Stimulated activated CD8-positive, alpha-beta memory T cell treated with anti-CD3 and anti-CD28 coated beads, Interleukin-15, amount 100 ng/mL, for 4 hours (primary cell): ENCODE measurements at regions not wholly inside any gene's neighbourhood (a gene's known extent, or its start where the extent isn't known, plus 50 kb on each side); places are given as distances from the start of the nearest gene placed in this dataset.
"Not testable (repeated sequence)": the region's sequence is repeated elsewhere in the genome, so short reads cannot be mapped to it uniquely, and the experiment has no call there.

Source experiments
- DNase-seq, 2 donors: peaks; one replicate each; pipeline ENCODE4 v3.0.0-alpha.2; 2020; ENCODE audit warnings: low read depth in 2 of 2

GRCh38 chr4:12701384-12701783, 782.8 kb downstream of the RAB28 start:
- DNase-seq = no peak

GRCh38 chr4:12697970-12698369, 786.2 kb downstream of the RAB28 start:
- no peak for DNase-seq

- no peak for DNase-seq
Observed at GRCh38 chr4:12692815-12693214, 791.3 kb downstream of the RAB28 start.

- DNase-seq = no peak
Observed at GRCh38 chr4:12691168-12691567, 793.0 kb downstream of the RAB28 start.

- DNase-seq = no peak
Observed at GRCh38 chr4:12689457-12689856, 794.7 kb downstream of the RAB28 start.

GRCh38 chr4:12679217-12679616, 804.9 kb downstream of the RAB28 start:
- DNase-seq = no peak

GRCh38 chr4:12674184-12674583, 810.0 kb downstream of the RAB28 start:
- DNase-seq = no peak

- no peak for DNase-seq
Observed at GRCh38 chr4:12672303-12672702, 811.8 kb downstream of the RAB28 start.

- DNase-seq = no peak
Observed at GRCh38 chr4:12658146-12658545, 826.0 kb downstream of the RAB28 start.

GRCh38 chr4:12651876-12652275, 832.3 kb downstream of the RAB28 start:
- no peak for DNase-seq

- DNase-seq = no peak
Observed at GRCh38 chr4:12645732-12646131, 838.4 kb downstream of the RAB28 start.

- DNase-seq = no peak
Observed at GRCh38 chr4:12644261-12644660, 839.9 kb downstream of the RAB28 start.

- DNase-seq = no peak
Observed at GRCh38 chr4:12636191-12636590, 847.9 kb downstream of the RAB28 start.

- no peak for DNase-seq
Observed at GRCh38 chr4:12635629-12636028, 848.5 kb downstream of the RAB28 start.

- DNase-seq = peak; percentile 11 to 30
Observed at GRCh38 chr4:12633053-12633651, 851.0 kb downstream of the RAB28 start.

- no peak for DNase-seq
Observed at GRCh38 chr4:12615822-12616221, 868.3 kb downstream of the RAB28 start.

- DNase-seq = no peak
Observed at GRCh38 chr4:12612876-12613275, 871.3 kb downstream of the RAB28 start.

- not testable (repeated sequence) for DNase-seq
Observed at GRCh38 chr4:12609212-12609875, 874.8 kb downstream of the RAB28 start.

- DNase-seq = no peak
Observed at GRCh38 chr4:12595986-12596385, 888.2 kb downstream of the RAB28 start.

- DNase-seq = no peak
Observed at GRCh38 chr4:12595489-12595888, 888.7 kb downstream of the RAB28 start.

GRCh38 chr4:12588582-12588981, 895.6 kb downstream of the RAB28 start:
- DNase-seq = no peak

GRCh38 chr4:12586242-12587006, 897.7 kb downstream of the RAB28 start:
- DNase-seq = no peak
